GM19351 (cell line): ENCODE measurements at regions not wholly inside any gene's neighbourhood (a gene's known extent, or its start where the extent isn't known, plus 50 kb on each side); places are given as distances from the start of the nearest gene placed in this dataset.
"Not testable (repeated sequence)": the region's sequence is repeated elsewhere in the genome, so short reads cannot be mapped to it uniquely, and the experiment has no call there.

Experiments
- ATAC-seq: cut with Tn5 transposase; IDR thresholded peaks from one replicate; pipeline ENCODE4 v1.9.1; 2021; ENCODE audit warnings: mild to moderate bottlenecking, moderate library complexity; ENCODE audit not compliant: unreplicated experiment

DNA sequence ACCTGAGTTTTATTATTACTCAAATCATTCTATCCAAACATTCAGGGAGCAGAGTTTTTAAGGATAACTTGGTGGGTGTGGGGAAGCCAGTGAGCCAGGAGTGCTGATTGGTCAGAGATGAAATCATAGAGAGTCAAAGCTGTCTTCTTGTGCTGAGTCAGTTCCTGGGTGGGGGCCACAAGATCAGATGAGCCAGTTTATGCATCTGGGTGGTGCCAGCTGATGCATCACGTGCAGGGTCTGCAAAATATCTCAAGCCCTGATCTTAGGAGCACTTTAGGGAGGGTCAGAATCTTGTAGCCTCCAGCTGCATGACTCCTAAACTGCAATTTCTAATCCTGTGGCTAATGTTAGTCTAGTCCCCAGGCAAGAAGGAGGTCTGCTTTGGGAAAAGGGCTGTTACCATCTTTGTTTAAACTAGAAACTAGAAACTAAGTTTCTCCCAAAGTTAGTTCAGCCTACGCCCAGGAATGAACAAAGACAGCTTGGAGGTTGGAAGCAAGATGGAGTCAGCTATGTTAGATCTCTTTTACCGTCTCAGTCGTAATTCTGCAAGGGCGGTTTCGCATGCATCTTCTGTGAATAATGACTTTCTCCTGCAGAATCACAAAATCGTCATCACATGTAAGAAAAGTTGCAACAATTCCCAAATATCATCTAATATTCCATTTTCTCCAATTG is 97.5 kb downstream of the ZNF664 start:
- ATAC-seq, result not testable (repeated sequence)

DNA sequence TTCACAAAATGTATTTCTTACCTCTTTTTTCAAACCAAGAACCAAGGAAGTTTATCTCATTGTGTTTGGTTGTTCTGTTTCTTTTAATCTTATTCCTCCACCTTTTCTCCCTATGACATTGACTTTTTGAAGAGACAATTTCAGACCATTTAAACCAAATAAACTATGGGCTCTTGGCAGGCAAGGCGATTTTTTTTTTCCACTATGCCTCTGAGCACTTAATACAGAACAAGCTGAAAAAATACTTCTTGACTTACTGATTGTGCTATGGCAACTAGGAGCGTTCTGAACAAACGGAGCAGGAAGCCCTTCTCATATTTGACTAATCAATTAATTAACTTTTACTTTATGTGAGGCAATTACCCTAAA is 98.0 kb downstream of the ZNF664 start:
- ATAC-seq, result no peak

DNA sequence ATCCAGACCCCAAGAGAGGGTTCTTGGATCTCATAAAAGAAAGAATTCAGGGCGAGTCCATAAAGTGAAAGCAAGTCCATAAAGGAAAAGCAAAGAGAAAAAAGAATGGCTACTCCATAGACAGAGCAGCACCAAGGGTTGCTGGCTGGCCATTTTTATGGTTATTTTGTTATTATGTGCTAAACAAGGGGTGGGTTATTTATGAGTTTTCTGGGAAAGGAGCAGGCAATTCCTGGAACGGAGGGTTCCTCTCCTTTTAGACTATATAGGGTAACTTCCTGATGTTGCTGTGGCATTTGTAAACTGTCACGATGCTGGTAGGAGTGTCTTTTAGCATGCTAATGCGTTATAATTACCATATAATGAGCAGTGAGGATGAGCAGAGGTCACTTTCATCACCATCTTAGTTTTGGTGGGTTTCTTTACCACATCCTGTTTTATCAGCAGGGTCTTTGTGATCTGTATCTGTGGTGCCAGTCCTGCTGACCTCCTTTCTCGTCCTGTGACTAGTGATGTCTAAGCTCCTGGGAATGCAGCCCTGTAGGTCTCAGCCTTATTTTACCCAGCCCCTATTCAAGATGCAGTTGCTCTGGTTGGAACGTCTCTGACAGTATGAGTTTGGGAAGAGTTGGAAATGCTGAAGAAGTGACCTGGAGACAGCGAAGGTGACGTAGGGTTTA is 100.5 kb downstream of the ZNF664 start:
- no peak for ATAC-seq

DNA sequence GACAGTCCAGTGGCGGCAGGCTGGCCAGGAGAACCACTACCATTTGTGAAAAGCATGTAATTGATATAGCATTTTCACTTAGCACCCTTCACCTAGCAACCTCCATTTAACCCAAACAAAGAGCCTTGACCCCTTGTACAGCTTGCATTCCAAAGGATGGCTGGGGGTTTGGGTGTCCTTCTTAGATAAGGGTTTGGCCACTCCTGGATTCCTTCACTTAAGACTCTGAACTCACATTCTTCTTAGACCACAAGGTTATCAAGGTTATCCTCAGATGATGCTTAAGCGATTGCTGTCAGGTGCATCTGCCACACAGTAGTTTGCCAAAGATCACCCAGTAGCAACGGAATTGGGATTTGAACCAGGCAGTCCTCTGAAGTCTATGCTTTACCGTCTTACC is 102.8 kb downstream of the ZNF664 start:
- ATAC-seq, result no peak

DNA sequence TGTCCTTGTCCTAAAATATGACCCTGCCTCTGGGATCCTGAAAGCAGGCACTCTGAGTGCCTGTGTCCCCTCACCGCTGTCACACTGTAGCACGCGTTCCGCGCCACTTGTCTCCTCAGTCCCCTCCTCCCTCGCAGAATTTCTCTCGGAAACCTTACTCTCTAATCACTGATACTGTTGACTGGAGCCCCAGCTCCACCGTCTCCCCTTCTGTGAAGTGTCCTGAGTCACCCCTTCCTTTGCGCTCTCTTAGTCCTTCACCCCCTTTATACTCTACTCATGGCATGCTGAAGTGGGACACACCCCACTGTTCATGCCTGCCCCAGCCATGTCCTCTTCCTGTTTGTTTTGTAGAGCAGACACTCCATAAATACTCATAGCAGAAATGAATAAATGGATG is 104.7 kb downstream of the ZNF664 start:
- ATAC-seq, result no peak

DNA sequence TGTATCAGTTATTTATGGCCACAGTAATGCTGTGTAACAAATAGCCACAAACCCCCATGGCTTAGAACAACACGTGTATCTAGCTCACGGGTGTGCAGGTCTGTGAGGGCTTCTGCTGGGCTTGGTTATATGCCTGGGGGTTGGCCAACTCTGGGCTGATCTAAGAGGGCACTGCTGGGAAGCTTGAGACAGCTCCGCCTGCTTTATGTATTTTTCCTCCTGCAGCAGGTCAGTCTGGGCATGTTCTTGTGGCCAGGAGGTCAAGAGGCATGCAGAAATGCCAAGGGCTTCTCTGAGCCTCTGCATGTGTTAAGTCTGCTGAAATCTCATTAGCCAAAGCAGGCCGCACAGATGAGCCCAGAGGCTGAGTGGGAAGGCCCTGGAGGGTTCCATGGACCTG is 105.8 kb downstream of the ZNF664 start:
- ATAC-seq, result no peak

DNA sequence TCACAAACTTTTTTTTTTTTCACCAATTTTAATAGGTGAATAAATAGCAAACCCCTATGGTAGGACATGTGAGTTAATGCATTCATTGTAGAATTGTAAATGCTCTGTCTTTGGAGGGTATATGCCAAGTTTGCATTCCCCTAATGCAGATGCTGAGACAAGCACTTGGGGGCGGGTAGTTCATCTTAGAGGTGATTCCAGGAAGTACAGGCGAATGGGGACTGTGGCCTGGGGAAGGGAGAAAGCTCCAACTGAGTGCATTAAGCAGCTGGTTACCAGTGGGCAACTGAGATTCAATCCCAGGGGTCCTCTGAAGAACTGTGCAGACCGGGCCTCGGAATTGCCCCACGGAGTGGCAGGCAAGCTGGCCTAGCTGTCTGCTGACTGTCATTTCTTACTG is 107.6 kb downstream of the ZNF664 start:
- ATAC-seq, result no peak

DNA sequence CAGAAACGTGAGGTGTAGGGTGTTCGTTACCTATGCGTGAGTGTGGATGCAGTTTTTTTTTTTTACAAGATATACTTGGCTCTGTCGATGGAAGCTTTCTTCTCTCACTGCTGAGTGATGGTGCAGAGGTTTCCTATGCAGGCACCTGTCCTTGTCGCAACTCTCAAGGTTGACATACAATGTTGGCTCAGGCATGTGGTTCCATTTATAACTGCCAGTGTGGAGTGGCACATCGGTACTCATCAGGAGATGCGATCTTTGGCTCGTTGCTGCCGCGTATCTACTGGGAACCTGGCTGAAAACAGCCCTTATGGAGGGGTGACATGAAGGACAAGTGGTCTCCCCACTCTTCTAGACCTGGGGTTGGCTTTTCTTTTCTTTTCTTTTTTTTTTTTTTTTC is 109.0 kb downstream of the ZNF664 start:
- no peak for ATAC-seq

DNA sequence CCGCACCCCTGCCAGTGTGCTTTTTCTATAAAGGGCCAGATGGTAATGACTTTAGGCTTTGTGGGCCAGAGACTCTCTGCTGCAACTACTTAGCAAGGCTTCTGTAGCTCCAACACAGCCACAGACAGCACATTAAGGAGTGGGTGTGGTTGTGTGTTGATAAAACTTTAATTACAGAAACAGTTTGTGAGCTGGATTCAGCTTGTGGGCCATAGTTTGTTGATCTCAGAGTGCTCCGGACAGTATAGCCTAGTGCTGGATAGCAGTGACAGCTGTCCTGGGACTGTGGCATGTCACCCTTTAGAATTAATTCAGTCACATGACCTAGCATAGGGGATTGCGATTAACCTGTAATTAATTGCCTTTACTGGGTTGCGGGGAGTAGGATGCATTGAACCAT is 109.7 kb downstream of the ZNF664 start:
- ATAC-seq, result no peak

DNA sequence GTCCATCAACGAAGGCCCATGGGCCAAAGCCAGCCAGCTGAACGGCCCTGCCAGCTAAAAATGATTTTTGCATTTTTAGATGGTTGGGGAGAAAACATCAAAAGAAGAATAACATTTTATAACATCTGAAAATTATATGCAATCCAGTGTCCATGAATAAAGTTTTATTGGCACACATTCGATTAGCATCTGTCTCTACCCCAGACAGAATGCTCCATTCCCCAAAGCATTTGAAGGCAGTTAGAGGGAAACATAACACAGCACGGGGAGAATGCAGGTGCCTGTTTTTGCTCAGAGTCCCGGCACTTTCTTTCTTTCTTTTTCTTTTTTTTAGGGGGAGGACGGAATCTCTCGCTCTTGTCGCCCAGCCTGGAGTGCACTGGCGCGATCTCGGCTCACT is 110.7 kb downstream of the ZNF664 start:
- ATAC-seq, result no peak

DNA sequence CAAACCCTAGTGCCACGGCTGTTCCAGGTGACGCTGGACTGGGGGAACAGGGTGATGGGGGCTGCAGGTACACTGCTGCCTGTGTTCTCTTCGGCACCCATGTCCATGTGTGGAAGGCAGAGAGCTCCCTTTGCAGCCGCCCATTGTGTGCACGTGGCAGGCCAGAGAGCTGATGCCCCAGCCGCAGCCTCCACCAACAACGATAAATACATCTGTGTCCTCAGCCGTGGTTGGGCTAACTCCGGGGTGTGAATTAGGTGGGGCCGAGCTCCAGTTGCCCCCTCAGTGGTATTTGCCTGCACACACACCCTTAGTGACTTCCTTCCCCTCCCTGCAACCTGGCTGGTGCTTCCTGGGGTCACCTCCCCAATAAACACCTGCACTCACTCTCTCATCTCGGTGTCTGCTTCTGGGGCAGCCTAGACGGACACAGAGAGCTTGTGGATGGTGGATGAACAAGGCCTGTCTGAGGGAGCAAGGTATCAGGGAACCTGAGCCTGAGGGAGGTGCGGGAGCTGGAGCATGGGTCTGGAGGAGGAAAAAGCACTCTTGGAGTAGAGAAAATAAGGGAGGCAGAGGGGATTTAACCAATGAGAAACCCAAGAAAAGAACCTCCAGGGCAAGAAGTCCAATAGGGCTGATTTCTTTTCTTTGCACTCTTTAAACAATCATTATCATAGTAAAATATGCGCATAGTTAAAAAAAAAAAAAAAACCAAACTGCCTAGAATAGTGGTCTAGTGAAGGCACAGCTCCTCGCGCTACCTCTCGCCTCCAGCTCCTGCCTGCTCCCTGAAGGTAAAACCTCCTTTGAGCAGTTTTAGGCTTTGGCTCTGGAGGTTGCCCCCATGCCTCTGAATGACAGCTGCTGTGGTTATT is 112.6 kb downstream of the ZNF664 start:
- ATAC-seq, result no peak

DNA sequence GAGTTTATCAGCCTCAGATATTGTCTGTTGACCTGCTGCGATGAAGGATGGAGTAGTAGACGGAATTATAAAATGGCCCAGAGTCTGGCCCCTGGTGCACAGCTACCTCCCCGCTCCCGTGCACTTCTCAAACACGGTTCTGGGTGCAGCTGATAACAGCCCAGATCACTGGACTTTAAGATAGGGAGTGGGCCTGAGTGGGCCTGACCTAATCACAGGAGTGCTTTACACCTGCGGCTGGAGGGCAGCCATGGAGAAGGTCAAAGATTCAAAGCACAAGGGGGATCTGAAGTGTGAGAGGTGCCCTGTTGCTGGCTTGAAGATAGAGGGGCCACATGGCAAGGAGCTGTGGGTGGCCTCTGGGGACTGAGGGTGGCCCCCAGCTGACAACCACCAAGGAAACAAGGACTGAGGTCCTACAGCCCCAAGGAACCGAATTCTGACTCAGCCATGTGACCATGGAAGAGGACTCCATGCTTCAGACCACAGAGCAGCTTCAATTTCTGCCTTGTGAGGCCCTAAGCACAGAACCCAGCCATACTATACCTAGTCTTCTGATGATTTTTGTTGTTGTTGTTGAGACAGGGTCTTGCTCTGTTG is 113.4 kb downstream of the ZNF664 start:
- ATAC-seq, result no peak

DNA sequence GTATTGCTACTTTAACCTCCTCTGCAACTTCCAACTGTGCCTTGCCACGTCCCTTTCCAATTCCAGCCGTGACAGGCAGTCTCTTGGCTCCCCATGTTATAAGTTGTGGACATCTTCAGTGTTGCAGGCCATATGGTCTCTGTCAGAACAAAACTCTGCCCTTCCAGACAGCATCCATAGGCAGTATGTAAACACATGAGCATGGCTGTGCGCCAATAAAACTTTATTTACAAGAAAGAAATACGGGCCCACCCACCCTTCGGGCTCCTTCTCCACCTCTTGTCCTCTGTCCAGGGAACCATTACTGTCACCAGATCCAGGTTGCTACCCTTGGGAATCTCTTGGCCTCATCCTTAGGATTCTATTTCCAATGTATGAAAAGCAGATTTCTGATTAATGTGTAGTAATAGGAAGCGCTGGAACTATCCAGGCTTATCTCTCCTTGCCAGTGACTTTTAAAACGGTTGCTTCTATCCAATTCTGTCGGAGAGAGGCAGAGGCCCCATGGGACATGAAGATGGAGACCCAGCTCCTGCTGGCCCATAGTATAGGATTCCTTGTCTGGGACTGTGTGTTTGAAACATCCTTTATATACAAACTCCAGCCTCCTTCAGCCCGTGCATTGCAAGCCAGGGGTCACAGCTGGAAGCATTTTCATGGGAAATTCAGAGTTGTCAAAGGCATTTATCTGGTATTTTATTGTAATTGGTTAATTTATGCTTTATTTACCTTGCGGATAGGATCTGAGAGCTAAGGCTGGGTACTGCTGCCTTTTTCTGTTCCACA is 114.4 kb downstream of the ZNF664 start:
- ATAC-seq, result no peak

DNA sequence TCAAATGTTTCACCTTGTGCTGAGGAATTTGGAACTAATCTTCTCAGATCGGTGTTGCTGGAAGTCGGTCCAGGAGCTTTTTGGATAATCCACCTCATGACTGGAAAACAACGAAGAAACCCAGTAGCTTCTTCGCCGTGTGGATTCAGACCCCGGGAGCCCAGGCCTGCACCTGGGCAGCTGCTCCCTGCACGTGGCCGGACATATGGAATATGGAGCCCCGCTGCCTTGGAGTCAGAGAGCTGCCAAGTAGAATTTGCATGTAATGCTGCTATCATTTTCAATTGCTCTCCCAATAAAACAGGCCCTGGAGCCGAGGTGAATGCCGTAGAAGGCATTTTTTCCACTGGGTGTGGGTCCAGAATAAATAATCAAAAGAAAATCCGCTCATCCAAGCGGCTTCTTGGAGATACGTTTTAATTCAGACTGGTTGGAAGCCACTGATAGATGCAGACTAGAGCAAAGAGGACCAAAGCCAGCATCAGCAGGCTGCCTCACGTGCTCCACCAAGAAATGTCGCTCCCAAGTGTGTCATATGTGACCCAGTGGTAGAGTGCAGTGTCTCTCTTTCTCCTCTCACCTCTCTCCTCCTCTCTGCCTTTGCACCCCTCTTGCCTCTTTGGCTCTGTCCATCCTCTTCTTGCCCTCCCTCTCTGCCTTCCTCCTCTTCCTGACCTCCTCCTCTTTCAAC is 115.3 kb downstream of the ZNF664 start:
- ATAC-seq, result no peak

DNA sequence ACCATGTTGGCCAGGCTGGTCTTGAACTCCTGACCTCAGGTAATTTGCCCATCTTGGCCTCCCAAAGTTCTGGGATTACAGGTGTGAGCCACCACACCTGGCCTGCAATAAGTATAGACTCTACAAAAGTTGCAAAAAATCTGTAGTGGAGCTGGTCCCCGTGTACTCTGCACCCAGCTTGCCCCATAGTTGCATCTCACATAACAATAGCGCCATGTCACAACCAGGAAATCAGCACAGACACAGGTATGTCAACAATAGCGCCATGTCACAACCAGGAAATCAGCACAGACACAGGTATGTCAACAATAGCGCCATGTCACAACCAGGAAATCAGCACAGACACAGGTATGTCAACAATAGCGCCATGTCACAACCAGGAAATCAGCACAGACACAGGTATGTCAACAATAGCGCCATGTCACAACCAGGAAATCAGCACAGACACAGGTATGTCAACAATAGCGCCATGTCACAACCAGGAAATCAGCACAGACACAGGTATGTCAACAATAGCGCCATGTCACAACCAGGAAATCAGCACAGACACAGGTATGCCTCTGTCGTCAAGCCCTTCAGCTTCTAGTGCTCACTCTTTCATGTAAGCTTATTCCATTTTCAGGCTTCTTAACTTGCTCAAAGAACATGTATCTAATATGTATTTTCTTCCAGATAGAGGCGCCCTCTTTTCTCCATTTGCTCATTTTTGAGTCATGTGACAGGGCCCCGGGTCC is 116.3 kb downstream of the ZNF664 start:
- not testable (repeated sequence) for ATAC-seq

DNA sequence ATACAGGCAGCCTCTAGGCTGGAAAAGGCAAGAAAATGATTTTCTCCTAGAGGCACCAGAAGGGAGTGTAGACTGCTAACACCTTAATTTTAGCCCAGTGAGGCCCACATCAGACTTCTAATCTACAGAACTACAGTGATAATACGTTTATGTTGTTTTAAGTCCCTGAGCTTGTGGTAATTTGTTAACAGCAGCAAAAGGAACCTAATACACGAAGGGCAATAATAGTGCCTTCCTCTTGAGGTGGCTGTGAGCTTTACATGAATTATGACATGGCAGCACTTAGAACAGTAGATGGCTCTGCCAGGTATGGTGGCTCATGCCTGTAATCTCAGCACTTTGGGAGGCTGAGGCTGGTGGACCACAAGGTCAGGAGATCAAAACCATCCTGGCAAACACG is 118.8 kb downstream of the ZNF664 start:
- ATAC-seq, result no peak

DNA sequence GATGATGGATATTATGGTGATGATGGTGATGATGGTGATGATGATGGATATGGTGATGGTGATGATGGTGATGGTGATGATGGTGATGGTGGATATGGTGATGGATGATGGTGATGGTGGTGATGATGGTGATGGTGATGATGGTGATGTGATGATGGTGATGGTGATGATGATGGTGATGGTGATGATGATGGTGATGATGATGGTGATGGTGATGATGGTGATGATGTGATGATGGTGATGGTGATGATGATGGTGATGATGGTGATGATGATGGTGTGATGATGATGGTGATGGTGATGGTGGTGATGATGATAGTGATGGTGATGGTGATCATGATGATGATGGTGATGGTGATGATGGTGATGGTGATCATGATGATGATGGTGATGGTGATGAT is 119.5 kb downstream of the ZNF664 start:
- ATAC-seq, result not testable (repeated sequence)

DNA sequence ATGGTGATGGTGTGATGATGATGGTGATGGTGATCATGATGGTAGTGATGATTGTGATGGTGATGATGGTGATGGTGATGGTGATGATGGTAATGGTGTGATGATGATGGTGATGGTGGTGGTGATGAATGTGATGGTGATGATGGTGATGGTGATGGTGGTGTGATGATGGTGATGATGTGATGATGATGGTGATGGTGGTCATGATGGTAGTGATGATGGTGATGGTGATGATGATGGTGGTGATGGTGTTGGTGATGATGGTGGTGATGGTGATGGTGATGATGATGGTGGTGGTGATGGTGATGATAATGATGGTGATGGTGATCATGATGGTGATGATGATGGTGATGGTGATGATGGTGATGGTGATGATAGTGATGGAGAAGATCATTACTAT is 120.3 kb downstream of the ZNF664 start:
- ATAC-seq, result no peak

DNA sequence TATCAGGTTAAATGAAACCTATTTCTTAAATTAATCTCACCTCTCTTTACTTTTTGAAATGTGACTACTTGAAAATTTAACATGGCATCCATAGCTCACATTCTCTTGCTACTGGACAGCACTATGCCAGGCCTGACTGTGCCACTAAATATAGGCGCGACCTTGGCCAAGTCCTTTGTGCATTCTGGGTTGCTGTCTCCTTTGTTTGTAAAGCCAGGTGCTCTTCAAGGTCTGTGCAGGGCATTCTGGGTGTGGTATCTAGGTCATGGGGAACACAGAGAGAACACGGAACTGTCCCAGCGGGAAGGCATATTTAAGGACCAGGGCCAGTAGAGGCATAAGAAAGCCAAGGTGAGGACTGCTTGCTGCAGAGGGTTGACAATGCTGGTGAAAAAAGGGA is 121.2 kb downstream of the ZNF664 start:
- no peak for ATAC-seq
